A673 (cell line): ENCODE measurements at regions not wholly inside any gene's neighbourhood (a gene's known extent, or its start where the extent isn't known, plus 50 kb on each side); places are given as distances from the start of the nearest gene placed in this dataset.

ENCODE experiments used
- EZH2 ChIP-seq: fragments of 200-600 bp; sonication (generic); IDR thresholded peaks from 2 replicates; pipeline ENCODE4 v1.6.1; 2017; ENCODE audit warnings: borderline replicate concordance, low read depth, mild to moderate bottlenecking, mixed read lengths, antibody characterized with exemption, low read length; ENCODE audit not compliant: poor library complexity, severe bottlenecking
- TF ChIP-seq, protein P1 (sequence below): fragments of 300-800, 200-600 bp; sonication (generic); conservative IDR thresholded peaks from 2 replicates; pipeline ENCODE4 v1.5.1; 2017; ENCODE audit warnings: low read depth, mild to moderate bottlenecking, antibody characterized with exemption, low read length, moderate library complexity, mixed read lengths

DNA sequence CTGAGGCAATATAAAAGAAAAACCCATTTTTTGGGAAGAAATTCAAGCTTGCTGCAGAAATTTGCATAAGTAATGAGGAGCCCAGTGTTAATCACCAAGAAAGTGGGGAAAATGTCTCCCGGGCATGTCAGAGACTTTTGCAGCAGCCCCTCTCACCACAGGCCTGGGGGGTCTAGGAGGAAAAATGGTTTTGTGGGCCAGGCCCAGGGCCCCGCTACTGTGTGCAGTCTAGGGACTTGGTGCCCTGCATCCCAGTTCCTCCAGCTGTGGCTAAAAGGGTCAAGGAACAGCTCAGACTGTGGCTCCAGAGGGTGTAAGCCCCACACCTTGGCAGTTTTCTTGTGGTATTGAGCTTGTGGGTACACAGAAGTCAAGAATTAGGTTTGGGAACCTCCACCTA, 209.7 kb downstream of the HDGFL1 start:
- TF ChIP-seq, protein P1, sequence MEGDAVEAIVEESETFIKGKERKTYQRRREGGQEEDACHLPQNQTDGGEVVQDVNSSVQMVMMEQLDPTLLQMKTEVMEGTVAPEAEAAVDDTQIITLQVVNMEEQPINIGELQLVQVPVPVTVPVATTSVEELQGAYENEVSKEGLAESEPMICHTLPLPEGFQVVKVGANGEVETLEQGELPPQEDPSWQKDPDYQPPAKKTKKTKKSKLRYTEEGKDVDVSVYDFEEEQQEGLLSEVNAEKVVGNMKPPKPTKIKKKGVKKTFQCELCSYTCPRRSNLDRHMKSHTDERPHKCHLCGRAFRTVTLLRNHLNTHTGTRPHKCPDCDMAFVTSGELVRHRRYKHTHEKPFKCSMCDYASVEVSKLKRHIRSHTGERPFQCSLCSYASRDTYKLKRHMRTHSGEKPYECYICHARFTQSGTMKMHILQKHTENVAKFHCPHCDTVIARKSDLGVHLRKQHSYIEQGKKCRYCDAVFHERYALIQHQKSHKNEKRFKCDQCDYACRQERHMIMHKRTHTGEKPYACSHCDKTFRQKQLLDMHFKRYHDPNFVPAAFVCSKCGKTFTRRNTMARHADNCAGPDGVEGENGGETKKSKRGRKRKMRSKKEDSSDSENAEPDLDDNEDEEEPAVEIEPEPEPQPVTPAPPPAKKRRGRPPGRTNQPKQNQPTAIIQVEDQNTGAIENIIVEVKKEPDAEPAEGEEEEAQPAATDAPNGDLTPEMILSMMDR, result no peak
- no peak for TF ChIP-seq EZH2
